HG03159 (cell line): ENCODE measurements at regions not wholly inside any gene's neighbourhood (a gene's known extent, or its start where the extent isn't known, plus 50 kb on each side); places are given as distances from the start of the nearest gene placed in this dataset.

Experiments
- ATAC-seq: cut with Tn5 transposase; IDR thresholded peaks from one replicate; pipeline ENCODE4 v1.9.1; 2021; ENCODE audit warnings: mild to moderate bottlenecking, moderate library complexity; ENCODE audit not compliant: unreplicated experiment

DNA sequence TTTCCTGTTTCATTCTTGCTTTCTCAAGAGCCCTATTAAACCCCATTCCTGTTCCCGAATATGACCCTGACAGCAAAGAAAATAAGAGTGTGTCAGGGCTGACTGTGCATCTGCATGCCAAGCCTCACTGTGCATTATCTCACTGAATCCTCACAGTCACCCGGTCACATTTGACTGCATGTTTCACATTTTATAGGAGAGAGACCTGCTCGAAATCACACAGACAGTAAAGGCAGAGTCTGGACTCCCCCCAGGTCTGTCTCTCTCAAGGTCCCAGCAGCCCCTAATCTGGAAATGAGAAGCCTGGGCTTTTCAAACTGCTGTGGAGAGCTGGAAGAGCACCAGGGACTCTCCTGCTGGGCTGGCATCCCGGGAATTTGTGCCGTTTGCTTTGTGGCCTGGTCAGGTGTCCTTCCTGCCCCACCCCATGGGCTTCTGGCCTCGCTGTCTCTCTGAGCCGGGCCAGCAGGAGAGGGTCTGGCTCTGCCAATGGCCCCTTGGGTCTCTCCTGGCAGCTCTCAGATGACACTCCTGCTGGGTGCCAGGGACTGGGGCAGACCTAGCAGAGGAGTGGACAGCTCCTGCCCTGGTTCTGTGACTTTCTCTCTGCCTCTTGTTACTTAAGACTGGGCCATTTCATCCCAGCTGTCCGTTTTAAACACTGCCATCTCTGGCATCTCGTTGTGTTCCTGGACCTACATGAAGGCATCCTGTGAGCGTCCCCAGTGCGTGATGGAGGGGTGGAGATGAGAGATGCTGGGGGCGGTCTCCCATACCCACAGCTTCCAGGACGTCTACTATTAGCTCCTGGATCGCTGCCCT, 173.6 kb downstream of the ARHGAP12 start:
- ATAC-seq: no peak

DNA sequence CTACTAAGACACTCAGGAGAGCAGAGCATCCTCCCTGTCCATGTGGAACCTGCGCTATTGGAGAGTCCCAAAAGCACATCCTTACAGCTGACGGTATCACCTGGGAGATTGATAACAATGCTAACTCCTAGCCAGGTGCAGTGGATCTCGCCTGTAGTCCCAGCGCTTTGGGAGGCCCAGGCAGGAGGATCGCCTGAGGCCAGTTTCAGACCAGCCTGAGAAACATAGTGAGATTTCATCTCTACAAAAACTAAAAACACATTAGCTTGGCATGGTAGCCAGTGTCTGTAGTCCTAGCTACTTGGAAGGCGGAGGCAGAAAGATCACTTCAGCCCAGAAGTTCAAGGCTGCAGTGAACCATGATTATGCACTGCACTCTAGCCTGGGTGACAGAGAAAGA, 174.9 kb downstream of the ARHGAP12 start:
- ATAC-seq: no peak

DNA sequence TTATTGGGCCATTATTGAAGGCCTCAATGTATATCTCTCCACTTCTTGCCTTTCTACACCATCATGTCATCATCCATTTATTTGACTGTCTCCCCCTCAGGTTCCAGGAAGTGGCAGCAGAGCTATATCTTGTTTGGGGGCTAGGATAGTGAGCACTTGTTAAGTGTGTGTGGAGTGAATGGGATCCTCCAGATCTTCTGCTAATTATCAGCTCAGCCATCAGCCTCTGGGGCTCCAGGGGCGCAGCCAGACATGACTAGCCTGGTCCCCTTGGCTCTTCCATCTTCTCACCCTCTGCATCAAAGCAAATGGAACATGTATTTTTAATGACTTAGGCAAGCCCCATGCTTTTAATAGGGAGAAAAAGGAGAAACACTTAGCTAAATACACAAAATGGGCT, 176.5 kb downstream of the ARHGAP12 start:
- no peak for ATAC-seq

DNA sequence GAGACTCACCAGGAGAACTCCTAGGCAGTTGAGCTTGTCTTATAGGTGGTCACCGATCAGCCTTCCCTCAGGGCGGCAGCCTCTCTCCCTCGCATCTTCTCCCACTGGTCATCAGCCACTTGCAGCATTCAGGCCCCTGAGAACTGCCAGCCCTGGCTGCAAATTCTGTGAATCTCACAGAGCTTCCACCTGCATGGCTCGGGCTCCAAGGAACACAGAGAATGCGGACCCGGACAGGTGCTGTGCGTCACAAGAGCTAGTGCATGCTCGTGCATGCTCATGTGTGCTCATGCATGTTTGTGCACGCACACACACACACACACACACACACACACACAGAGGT, 176.9 kb downstream of the ARHGAP12 start:
- ATAC-seq: no peak

DNA sequence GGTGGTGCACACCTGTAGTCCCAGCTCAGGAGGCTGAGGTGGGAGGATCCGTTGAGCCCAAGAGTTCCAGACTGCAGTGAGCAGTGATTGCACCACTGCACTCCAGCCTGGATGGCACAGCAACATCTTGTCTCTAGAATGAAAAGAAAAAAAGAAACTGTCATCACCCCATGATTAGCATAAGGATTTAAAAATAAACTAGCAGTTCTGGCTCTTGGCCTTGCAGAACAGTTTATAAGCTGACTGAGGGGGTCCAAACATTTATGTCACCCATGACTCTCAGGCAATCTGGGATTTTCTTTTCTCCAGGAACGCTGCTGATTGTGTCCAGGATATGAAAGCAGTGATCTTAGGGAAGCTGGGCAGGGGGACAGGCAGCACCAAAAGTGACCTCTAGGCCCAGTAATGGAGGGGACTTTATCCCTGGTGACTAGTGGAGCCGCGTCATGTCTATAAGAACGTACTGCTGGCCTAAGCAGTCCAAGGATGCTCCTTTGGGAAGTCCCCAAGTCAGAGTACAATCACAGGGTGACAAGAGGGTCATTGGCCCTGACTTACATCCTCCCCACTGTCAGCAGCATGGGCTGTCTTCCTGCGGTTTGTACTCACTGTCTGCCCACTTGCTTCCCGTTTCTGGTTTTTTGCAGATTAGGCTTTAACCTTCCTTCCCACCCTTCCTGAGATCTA, 177.4 kb downstream of the ARHGAP12 start:
- ATAC-seq: no peak

DNA sequence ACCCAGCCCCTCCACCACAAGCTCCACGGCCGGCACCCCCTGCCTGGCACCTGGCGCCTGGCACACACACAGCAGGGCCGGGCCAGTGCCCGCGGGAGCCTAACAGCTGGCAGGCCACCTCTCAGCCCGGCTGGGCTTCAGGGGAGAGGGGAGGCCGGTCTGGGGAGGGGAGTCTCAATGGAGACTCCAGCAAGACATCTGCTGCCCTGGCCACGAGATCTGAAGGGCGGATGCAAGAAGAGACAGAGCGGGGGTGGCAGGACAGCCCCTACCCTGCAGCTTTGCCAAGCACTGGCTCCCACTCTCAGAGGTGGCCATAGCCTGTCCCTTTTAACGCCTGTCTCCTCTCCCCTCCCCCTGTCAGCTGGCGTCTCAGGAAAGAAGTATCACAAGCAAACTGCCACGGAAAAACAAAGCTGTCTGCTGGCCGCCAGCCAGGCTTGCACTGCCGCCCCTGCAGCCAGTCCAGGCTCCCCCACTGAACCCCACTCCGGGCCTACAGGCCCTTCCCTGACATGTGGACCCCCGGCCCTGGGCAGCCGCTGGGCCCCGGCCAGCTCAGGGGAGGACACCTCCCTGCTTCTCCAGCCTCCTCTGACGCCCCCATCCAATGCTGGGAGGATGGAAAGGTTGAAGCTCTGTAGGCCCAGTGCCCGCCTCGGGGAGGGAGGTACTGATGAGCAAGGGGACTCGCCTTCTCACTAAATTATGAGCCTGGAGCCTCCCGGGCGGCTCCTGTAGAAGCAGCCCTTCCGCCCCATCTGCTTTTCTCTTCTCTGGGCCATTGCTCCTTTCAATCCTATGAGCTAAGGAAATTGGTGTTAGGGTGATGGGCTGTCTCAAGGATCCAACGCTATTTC, 178.4 kb downstream of the ARHGAP12 start:
- ATAC-seq: no peak

DNA sequence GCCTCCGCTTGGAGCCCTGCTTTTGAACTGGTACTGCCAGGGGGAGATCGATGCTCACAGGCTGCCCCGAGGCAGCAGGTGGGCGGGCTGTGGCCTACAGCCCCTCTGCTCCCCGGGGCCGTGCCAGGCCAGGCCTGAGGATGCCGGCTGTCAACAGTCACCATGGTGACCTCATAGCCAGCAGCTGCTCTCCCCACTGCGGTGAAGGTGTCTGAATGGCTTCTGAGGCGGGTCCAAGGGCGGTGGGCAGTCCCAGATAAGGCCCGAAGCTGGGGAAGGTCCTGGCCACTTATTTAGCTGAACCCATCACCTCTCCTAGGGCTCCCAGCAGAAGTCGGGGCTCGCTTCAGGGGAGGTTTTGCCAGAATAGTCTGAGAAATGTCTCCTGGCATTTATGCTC, 179.3 kb downstream of the ARHGAP12 start:
- no peak for ATAC-seq

DNA sequence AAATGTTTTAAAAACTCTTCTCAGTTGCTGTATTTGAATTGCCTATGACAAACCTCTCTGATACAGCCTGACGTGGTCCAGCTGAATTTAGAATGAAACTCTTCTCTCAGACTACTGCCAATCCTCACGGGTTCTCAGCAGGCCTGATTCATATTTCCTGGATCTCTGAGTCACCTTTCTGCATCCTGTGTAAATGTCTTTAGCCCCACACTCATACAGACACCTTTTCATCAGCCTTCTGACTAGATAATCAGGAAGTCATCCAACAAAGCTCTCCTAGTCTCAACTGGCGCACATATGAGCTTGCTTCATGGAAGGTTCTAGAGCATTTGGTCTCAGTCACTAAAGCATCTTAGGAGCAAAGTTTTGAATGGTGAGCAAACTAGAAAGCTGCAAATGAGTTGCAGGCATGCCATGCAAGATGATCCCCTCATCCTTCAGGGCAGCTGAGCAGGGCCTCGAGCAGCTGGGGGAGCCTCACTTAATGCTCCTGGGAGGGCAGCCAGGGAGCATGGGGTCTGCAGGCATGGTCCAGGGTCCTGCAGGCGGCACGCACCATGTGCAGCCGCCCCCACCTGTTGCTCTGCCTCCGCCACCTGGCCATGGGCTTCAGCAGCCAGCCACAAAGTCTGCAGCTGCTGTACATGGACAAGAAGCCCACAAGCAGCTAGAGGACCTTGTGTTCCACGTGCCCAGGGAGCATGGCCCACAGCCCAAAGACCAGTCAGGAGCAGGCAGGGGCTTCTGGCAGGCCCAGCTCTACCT, 182.8 kb downstream of the ARHGAP12 start:
- ATAC-seq: no peak

DNA sequence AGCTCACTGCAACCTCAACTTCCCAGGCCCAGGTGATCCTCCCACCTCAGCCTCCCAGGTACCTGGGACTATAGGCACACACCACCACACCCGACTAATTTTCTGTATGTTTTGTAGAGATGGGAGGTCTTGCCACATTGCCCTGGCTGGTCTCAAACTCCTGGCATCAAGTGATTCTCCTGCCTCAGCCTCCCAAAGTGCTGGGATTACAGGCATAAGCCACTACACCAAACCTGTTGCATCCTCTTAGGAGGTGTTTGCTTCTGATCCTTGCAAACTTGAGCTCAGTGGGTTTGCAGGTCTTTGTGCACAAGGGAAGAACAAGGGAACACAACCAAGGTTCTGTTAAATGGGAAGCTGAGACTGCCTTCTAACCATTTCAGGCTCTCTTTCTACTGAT, 184.6 kb downstream of the ARHGAP12 start:
- no peak for ATAC-seq

DNA sequence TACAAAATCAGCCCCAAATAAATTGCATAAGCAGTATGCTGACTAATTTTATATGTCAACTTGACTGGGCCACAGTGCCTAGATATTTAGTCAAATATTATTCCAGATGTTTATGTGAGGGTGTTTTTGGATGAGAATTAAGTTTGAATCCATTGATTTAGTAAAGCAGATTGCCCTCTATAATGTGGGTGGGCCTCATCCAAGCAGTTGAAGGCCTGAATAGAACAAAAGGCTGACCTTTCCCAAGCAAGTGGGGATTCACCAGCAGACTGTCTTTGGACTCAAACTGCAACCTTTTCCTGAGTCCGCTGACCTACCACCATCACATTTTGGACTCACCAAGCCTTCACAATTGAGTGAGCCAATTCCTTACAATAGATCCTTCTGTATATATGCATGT, 186.4 kb downstream of the ARHGAP12 start:
- ATAC-seq: no peak

DNA sequence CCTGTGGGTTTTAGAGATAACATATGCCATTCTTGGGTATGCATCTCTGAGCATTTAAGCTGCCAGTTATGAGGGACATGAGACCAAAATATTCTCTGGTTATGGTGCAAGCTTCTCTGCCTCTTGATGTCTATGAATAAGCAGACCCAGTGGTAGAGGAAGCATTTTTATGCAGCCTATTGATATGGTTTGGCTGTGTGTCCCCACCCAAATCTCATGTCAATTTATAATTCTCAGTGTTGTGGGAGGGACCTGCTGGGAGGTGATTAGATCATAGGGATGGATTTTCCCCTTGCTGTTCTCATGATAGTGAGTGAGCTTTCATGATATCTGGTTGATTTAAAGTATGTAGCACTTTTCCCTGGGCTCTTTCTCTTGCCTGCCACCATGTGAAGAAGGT, 187.2 kb downstream of the ARHGAP12 start:
- no peak for ATAC-seq

DNA sequence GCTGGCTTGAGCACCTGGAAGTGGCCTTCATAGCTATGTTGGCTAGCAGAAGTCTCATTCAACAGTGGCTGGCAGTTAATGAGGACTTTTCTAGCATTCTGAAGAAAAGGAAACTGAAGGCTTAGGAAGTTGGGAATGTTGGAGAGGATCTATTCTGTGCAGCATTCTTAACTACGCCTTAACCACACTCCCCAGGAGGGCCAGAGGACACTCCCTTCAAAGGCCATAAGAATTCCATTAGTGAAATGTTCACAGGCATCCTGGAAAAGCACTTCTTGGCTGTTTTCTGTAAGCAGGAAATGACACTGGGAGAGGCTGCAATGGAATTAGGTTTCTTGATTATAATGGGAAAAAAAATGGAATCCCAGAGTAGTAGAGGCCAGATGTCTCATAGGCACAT, 188.9 kb downstream of the ARHGAP12 start:
- no peak for ATAC-seq

DNA sequence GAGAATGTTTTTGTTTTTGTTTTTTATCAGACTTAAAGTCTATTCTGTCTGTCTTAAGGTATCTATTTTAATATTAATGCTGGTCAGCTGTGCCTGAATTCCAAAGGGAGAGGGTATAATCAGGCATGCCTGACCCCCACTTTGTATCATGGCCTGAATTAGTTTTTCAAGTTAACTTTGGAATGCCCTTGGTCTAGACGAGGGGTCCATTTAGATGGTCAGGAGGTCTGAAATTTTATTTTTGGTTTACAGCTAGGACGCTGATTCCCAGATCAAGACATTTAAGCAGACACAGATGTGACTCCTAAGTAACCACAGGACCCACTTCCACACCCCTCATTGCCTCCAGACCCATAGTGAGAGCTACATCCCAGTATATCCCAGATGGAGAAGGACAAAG, 189.5 kb downstream of the ARHGAP12 start:
- ATAC-seq: no peak

DNA sequence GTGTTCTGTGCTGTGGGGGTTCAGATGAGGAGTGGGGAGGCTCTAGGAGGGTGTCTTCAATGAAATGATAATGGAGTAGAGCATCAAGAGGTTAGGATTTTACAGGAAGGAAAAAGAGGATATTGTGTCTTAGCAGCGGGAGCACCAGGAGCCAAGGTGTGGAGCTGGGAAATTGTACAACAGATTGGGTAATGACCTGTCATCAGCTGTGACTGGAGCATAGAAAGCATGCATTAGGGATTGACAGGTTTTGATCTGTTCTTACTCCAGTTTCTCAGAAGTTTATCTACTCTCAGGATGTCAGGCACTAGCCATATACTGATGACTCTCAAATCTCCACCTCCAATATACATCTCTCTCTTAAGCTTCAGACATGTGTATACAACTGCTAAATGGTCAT, 196.9 kb downstream of the ARHGAP12 start:
- ATAC-seq: no peak

DNA sequence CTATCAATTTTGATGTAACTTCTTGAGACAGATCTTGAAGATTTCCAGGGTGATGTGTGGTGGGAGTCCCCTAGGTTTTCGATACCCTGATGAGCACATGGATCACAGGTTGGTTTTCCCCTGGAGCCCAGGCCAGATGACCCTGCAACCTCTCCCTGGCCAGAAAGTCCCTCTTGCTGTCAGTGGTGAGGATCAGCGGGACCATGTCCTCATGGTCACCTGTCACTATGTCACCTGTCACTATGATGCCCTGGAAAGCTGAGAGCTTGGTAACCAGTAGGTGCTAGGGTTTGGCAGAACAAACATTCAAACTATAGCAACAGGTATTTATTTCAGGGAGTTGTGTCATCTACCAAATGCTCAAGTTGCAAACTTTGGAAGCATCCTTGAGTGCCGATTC, 197.9 kb downstream of the ARHGAP12 start:
- no peak for ATAC-seq

DNA sequence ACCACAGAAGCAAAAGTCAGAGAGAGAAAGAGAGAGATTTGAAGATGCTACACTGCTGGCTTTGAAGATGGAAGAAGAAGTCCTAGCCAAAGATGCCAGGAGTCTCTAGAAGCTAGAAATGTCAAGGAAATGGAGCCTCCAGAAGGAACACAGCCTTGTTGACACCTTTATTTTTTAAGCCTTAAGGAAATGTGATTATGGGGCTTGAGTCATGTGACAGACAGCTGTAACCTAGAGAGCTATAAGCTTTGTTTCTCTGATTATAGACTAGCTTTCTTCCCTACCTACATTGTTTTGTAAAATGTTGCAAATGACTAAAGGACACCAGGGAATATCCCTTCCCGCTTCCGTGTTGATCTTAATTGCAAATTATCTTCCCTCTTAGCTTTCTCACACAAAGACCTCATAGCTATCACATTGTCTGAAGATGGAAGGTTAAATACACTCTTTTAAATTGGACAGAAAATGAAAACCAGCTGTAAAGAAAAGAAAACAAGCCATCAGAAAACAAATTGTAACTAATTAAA, 199.9 kb downstream of the ARHGAP12 start:
- ATAC-seq: no peak

DNA sequence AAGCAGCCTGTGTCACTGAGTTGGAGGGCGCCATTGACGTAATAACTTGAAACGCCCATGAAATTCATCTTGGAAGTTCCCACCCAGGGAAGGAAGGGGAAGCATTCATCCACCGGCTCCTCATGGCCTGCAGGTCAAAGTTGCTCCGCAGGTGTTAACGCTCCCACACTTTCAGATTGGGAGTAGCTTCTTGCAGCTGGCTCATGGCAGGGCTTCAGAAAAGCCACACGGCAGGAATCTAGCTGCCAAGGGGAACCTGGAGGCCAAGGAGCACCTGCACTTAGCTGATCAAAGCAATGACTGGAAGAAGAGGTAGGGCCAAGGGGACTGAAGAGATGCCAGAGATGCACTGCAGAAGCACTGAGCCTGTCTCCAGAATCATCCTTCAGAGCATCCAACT, 203.2 kb downstream of the ARHGAP12 start:
- ATAC-seq: no peak

DNA sequence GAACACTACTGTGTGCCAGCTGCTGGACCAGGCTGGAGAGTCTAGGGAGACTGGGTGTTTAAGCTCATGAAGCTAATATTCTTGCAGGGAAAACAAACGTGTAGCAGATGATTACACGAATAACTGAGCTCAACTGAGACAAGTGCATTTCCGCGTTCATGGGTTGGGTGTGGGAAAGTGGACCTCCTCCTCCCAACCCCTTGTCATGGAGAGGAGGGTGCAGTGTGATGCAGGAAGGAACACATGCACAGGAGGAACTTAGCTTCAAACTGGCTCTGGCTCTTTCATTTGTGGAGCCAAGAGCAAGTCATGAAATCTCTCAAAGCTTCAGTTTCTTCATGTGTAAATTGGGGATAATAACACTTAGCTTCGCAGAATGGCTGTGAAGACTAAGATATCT, 204.3 kb downstream of the ARHGAP12 start:
- no peak for ATAC-seq

DNA sequence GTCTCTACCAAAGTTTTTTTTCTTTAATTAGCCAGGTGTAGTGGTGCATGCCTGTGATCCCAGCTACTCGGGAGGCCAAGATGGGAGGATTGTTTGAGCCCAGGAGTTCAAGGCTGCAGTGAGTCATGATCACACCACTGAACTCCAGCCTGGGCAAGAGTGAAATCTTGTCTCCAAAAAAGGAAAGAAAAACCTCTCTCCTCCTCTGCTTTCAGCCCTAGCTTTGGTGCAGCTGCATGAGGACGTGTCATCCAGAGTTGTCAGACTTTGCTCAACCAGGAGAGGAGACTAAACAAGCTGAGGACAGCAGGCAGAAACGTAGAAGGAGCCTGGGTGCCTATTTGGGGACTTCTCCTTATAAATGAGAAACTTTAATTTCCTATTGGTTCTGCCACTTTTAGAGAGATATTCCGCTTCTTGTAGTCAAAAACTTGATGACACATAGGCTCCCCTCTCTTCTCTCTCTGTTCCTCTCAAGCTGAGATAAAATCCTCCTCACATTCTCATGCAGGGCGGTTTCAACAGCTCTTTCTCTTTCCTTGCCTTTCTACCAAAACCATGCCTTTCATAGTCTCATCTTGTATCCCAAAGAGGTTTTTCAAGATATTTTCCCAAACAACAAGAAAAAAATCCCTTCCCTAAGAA, 205.4 kb downstream of the ARHGAP12 start:
- no peak for ATAC-seq

DNA sequence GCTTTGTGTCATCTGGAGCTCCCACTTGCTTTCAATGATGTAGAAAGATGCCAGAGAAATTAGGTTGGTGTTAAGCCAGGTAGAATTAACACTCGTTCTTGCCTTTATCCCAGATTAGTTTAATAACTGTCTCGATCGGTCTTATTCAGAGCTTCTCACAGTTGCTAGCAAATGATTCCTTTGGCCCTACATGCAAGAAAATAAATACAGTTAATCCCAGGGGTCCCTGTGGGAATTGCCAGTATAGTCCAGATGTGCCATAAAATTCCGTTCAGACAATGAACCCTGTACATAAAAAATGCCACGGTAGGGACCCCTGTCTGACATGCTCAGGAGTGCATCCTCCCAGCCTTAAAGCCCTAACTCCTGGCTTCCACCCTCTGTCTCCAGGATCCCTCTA, 207.5 kb downstream of the ARHGAP12 start:
- ATAC-seq: no peak
